ENCODE measurements at regions not wholly inside any gene's neighbourhood (a gene's known extent, or its start where the extent isn't known, plus 50 kb on each side); places are given as distances from the start of the nearest gene placed in this dataset.

DNA sequence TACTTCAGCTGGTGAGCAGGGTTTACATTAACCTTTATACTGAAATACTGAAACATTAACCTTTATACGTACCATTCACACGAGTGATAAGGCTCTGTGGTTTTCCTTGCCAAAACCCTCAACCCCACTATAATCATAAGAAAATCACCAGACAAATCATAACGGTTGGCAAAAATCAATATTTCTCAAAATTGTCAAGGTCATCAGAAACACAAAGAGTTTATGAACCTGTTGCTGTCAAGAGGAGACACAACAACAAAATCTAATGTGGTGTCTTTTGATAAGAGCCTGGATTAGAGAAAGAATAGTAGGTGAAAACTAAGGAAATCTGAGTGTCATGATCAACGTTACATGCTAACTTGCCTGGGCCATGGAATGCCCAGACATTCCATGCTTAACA, 396.9 kb upstream of the TMEFF2 start:
- ChIA-PET POLR2A (ENCODE audit: partially characterized antibody) (no interaction called here), CTCF (ENCODE audit: partially characterized antibody) (no interaction called here)
- no peak for FAIRE-seq
- TF ChIP-seq TBP (IDR thresholded peaks at IDR 0.05; ENCODE audit: low read depth, low read length) = no peak
- TF ChIP-seq CBX8 (IDR thresholded peaks at IDR 0.05; ENCODE audit: borderline replicate concordance, low read depth, low read length) = no peak
- TF ChIP-seq SAP30 (IDR thresholded peaks at IDR 0.05; ENCODE audit: insufficient read depth, insufficient replicate concordance, low read length) = no peak

More for the DNA sequence above, 396.9 kb upstream of the TMEFF2 start:
- Histone ChIP-seq H2BK15ac (ENCODE audit: low read length) (no peak overlapping the region), H3K9me3 (ENCODE audit: insufficient read depth in 2 of 2, low read depth in 1 of 2, low read length in 1 of 2) (no peaks in the 10 kb centered on the region), H2AFZ (ENCODE audit: low read length) (no peak overlapping the region), H3K4me2 (ENCODE audit: insufficient read depth in 1 of 2, low read depth in 2 of 2, low read length in 2 of 2) (no peak overlapping the region), H4K20me1 (replicated peaks in 1 of 2; ENCODE audit: control insufficient read depth in 1 of 2, insufficient read depth in 2 of 2, low read length in 2 of 2) (no peaks in the 10 kb centered on the region), H3K79me1 (ENCODE audit: low read depth, low read length) (no peaks in the 10 kb centered on the region), H3K14ac (ENCODE audit: insufficient read length) (no peak overlapping the region), H4K91ac (replicated peaks; ENCODE audit: insufficient read length, low read length) (no peak overlapping the region), H3K23me2 (ENCODE audit: low read depth, low read length) (no peaks in the 10 kb centered on the region), H3K4ac (replicated peaks; ENCODE audit: insufficient read length, low read depth, low read length) (no peak overlapping the region), H3K4me1 (replicated peaks in 1 of 4; ENCODE audit: control insufficient read depth in 3 of 4, insufficient read depth in 4 of 4, low read length in 3 of 4) (no peaks in the 10 kb centered on the region), H3K23ac (ENCODE audit: insufficient read length) (no peak overlapping the region), H3K9ac (replicated peaks in 1 of 4; ENCODE audit: extremely low read depth in 1 of 4, low read depth in 3 of 4, low read length in 3 of 4) (no peak overlapping the region), H4K5ac (ENCODE audit: insufficient read length, low read depth, low read length) (no peak overlapping the region), H3K79me2 (ENCODE audit: control insufficient read depth in 1 of 2, insufficient read depth in 2 of 2, low read length in 2 of 2) (no peaks in the 10 kb centered on the region), H3K27me3 (replicated peaks in 1 of 4; ENCODE audit: control insufficient read depth in 3 of 4, extremely low read depth in 1 of 4, insufficient read depth in 3 of 4, low read length in 3 of 4) (no peaks in the 10 kb centered on the region), H3K56ac (replicated peaks; ENCODE audit: insufficient read length, low read depth, low read length) (no peak overlapping the region), H2AK5ac (ENCODE audit: low read depth, low read length) (no peak overlapping the region), H2BK12ac (ENCODE audit: low read depth, low read length) (no peak overlapping the region), H3K36me3 (ENCODE audit: control insufficient read depth in 2 of 4, insufficient read depth in 4 of 4, low read length in 3 of 4) (no peaks in the 10 kb centered on the region), H3K27ac (ENCODE audit: low read depth, low read length) (no peak overlapping the region), H4K8ac (ENCODE audit: extremely low read depth, insufficient read depth, low read length) (no peak overlapping the region), H2BK5ac (ENCODE audit: low read depth, low read length) (no peak overlapping the region), H3K4me3 (ENCODE audit: extremely low read depth in 1 of 4, insufficient read depth in 2 of 4, low read depth in 3 of 4, low read length in 4 of 4) (no peak overlapping the region), H3K18ac (ENCODE audit: extremely low read depth, low read length) (no peak overlapping the region), H2BK20ac (ENCODE audit: low read length) (no peak overlapping the region), H2BK120ac (replicated peaks; ENCODE audit: low read depth, low read length) (no peak overlapping the region)
- 91% methylated on average over 4 of the region's 4 CpGs; no CpG with 5 or more reads in 1 of the 2 experiments for WGBS, 2 experiments (ENCODE audit: extremely low coverage in 1 of 2, insufficient coverage in 1 of 2, insufficient read length in 1 of 2, insufficient replicate concordance in 2 of 2, low coverage in 1 of 2, low lambda C conversion rate in 2 of 2, missing lambda C conversion rate in 1 of 2)
- DNase-seq (ENCODE audit: low read depth in 1 of 2, low spot score in 2 of 2) = no peak
